ENCODE measurements at regions not wholly inside any gene's neighbourhood (a gene's known extent, or its start where the extent isn't known, plus 50 kb on each side); places are given as distances from the start of the nearest gene placed in this dataset.

DNA sequence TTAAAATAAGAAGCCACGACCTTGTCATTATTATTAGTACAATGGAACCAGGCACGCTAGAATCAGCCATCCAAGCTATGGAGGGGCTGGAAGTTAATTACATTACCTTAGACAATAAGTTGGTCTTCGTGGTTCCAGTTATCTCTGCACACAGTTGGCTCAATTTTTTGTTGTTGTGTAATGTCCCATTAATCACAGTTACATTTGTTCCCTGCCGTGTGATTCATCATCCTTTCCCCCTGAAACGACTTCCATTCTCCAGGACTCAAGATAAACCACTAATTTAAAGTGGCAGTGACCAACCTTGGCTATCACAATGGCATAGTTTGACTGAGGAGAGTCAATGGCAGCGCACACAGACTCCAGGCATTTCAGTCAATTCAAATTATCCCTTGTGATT lies 905.0 kb downstream of the RAB28 start:
- TF ChIP-seq EP300 (conservative IDR thresholded peaks at IDR 0.05; ENCODE audit: poor library complexity, severe bottlenecking) = no peak
- TF ChIP-seq POLR2AphosphoS5 (IDR thresholded peaks at IDR 0.05) = no peak
- TF ChIP-seq, protein P1, sequence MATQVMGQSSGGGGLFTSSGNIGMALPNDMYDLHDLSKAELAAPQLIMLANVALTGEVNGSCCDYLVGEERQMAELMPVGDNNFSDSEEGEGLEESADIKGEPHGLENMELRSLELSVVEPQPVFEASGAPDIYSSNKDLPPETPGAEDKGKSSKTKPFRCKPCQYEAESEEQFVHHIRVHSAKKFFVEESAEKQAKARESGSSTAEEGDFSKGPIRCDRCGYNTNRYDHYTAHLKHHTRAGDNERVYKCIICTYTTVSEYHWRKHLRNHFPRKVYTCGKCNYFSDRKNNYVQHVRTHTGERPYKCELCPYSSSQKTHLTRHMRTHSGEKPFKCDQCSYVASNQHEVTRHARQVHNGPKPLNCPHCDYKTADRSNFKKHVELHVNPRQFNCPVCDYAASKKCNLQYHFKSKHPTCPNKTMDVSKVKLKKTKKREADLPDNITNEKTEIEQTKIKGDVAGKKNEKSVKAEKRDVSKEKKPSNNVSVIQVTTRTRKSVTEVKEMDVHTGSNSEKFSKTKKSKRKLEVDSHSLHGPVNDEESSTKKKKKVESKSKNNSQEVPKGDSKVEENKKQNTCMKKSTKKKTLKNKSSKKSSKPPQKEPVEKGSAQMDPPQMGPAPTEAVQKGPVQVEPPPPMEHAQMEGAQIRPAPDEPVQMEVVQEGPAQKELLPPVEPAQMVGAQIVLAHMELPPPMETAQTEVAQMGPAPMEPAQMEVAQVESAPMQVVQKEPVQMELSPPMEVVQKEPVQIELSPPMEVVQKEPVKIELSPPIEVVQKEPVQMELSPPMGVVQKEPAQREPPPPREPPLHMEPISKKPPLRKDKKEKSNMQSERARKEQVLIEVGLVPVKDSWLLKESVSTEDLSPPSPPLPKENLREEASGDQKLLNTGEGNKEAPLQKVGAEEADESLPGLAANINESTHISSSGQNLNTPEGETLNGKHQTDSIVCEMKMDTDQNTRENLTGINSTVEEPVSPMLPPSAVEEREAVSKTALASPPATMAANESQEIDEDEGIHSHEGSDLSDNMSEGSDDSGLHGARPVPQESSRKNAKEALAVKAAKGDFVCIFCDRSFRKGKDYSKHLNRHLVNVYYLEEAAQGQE (IDR thresholded peaks at IDR 0.05; ENCODE audit: borderline replicate concordance) = no peak
- no peak for TF ChIP-seq EZH2 (IDR thresholded peaks at IDR 0.05; ENCODE audit: borderline replicate concordance, insufficient read depth, low read length, poor library complexity, severe bottlenecking)
- TF ChIP-seq, protein P2, sequence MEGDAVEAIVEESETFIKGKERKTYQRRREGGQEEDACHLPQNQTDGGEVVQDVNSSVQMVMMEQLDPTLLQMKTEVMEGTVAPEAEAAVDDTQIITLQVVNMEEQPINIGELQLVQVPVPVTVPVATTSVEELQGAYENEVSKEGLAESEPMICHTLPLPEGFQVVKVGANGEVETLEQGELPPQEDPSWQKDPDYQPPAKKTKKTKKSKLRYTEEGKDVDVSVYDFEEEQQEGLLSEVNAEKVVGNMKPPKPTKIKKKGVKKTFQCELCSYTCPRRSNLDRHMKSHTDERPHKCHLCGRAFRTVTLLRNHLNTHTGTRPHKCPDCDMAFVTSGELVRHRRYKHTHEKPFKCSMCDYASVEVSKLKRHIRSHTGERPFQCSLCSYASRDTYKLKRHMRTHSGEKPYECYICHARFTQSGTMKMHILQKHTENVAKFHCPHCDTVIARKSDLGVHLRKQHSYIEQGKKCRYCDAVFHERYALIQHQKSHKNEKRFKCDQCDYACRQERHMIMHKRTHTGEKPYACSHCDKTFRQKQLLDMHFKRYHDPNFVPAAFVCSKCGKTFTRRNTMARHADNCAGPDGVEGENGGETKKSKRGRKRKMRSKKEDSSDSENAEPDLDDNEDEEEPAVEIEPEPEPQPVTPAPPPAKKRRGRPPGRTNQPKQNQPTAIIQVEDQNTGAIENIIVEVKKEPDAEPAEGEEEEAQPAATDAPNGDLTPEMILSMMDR (IDR thresholded peaks at IDR 0.05; ENCODE audit: poor library complexity, severe bottlenecking) = no peak
- no peak for TF ChIP-seq SMC3 (conservative IDR thresholded peaks at IDR 0.05; ENCODE audit: poor library complexity)
- TF ChIP-seq RAD21 (conservative IDR thresholded peaks at IDR 0.05) = no peak
